HCT116 (cell line): ENCODE measurements at regions not wholly inside any gene's neighbourhood (a gene's known extent, or its start where the extent isn't known, plus 50 kb on each side); places are given as distances from the start of the nearest gene placed in this dataset.

ENCODE experiments used
- ATAC-seq: fragments of 200-7000 bp; cut with Tn5 transposase; 2 replicates; pipeline ENCODE4 v1.9.1; 2020; ENCODE audit warnings: mild to moderate bottlenecking, moderate library complexity
- BruUV-seq: library from RNA; stranded (reverse); fragments of 400-500 nt; replicated peaks from 2 replicates; lab custom pipeline; 2021; lab: Mats Ljungman, UMichigan
- CTCF ChIA-PET: fragments of 300-600 bp; sonication (Branson Sonifier 250); formaldehyde crosslinking; loops from one replicate; lab custom pipeline; 2021; ENCODE audit warnings: antibody characterized with exemption; lab: Charles Lee
- POLR2A ChIA-PET: fragments of 300-600, 350-600 bp; sonication (Branson Sonifier 250); formaldehyde crosslinking; loops from one replicate; lab custom pipeline; 2021; ENCODE audit warnings: antibody characterized with exemption; lab: Charles Lee
- RAD21 ChIA-PET, 2 experiments: fragments of 300-600 bp; sonication (Branson Sonifier 250); formaldehyde crosslinking; loops; one replicate each; lab custom pipeline; 2023; ENCODE audit warnings: low total read pairs in 2 of 2; ENCODE audit not compliant: uncharacterized antibody in 2 of 2, unreplicated experiment in 2 of 2, low non-redundant PET in 1 of 2; lab: Charles Lee
- DNase-seq: peaks from one replicate; pipeline ENCODE4 v3.0.0-alpha.2; 2010; ENCODE audit warnings: low read depth, low spot score
- H2AFZ ChIP-seq: fragments of 200-600 bp; shearing (Covaris generic), sonication (generic); 2 replicates; pipeline ENCODE4 v1.6.1; 2017; ENCODE audit warnings: low read depth, mixed run types, mixed read lengths, antibody characterized with exemption, low read length; ENCODE audit not compliant: poor library complexity, severe bottlenecking
- H3K27ac ChIP-seq: 2 replicates; pipeline ENCODE4 v1.5.1; 2012; ENCODE audit warnings: low read depth, low read length
- H3K27me3 ChIP-seq: fragments of 200-600 bp; sonication (generic); 2 replicates; pipeline ENCODE4 v1.6.1; 2016; ENCODE audit warnings: mixed run types, low read length, mixed read lengths; ENCODE audit not compliant: insufficient read depth
- H3K36me3 ChIP-seq, 2 experiments: fragments of 200-500 bp in 1 of 2; fragments of 200-600 bp in 1 of 2; sonication (Bioruptor generic) in 1 of 2; sonication (generic) in 1 of 2; 2 replicates each; pipeline versions ENCODE4 v1.5.1 to v1.6.1; 2014 to 2016; ENCODE audit warnings: low read length in 2 of 2, inconsistent platforms in 1 of 2, mixed read lengths in 1 of 2, mixed run types in 1 of 2; ENCODE audit not compliant: insufficient read depth in 2 of 2, control insufficient read depth in 1 of 2
- H3K4me1 ChIP-seq, 2 experiments: fragments of 200-600 bp in 1 of 2; sonication (generic) in 1 of 2; 2 replicates each; pipeline versions ENCODE4 v1.5.1 to v1.6.1; 2012 to 2017; ENCODE audit warnings: low read length in 2 of 2, inconsistent platforms in 1 of 2, mild to moderate bottlenecking in 1 of 2, mixed read lengths in 1 of 2, mixed run types in 1 of 2, moderate library complexity in 1 of 2; ENCODE audit not compliant: insufficient read depth in 2 of 2, control insufficient read depth in 1 of 2
- H3K4me2 ChIP-seq: fragments of 200-600 bp; sonication (generic); 2 replicates; pipeline ENCODE4 v1.6.1; 2017; ENCODE audit warnings: mixed run types, low read length, mixed read lengths
- H3K4me3 ChIP-seq, 2 experiments: fragments of 200-600 bp in 1 of 2; sonication (generic) in 1 of 2; replicated peaks in 1 of 2; 2 replicates each; pipeline ENCODE4 v1.5.1; 2011 to 2016; ENCODE audit warnings: low read length in 2 of 2, control low read depth in 1 of 2, low read depth in 1 of 2, mild to moderate bottlenecking in 1 of 2, mixed read lengths in 1 of 2, mixed run types in 1 of 2
- H3K79me2 ChIP-seq: fragments of 200-600 bp; sonication (generic); 2 replicates; pipeline ENCODE4 v1.6.1; 2017; ENCODE audit warnings: mild to moderate bottlenecking, mixed run types, low read length, moderate library complexity, mixed read lengths; ENCODE audit not compliant: insufficient read depth
- H3K9ac ChIP-seq: fragments of 200-600 bp; sonication (generic); 2 replicates; pipeline ENCODE4 v1.6.1; 2016; ENCODE audit warnings: low read length, mixed read lengths
- H3K9me2 ChIP-seq: fragments of 200-600 bp; sonication (generic), shearing (Covaris generic); 2 replicates; pipeline ENCODE4 v1.6.1; 2017; ENCODE audit warnings: mixed run types, mild to moderate bottlenecking, moderate library complexity; ENCODE audit not compliant: insufficient read depth
- H3K9me3 ChIP-seq, 2 experiments: fragments of 200-500 bp in 1 of 2; fragments of 200-600 bp in 1 of 2; sonication (Bioruptor generic) in 1 of 2; sonication (generic) in 1 of 2; 2 replicates each; pipeline ENCODE4 v1.6.1; 2014 to 2017; ENCODE audit warnings: low read length in 2 of 2, mixed read lengths in 2 of 2, inconsistent platforms in 1 of 2, low read depth in 1 of 2, mild to moderate bottlenecking in 1 of 2, mixed run types in 1 of 2, moderate library complexity in 1 of 2; ENCODE audit not compliant: control insufficient read depth in 1 of 2, insufficient read depth in 1 of 2
- H4K20me1 ChIP-seq: fragments of 200-600 bp; sonication (generic), shearing (Covaris generic); 2 replicates; pipeline ENCODE4 v1.6.1; 2017; ENCODE audit warnings: mixed run types, mild to moderate bottlenecking, moderate library complexity; ENCODE audit not compliant: insufficient read depth
- CEBPB ChIP-seq: IDR thresholded peaks from 2 replicates; pipeline ENCODE4 v1.6.1; 2012; ENCODE audit warnings: low read depth
- ELF1 ChIP-seq: IDR thresholded peaks from 2 replicates; pipeline ENCODE4 v1.6.1; 2012; ENCODE audit warnings: low read depth, borderline replicate concordance
- EZH2 ChIP-seq: fragments of 200-600 bp; sonication (generic); IDR thresholded peaks from 2 replicates; pipeline ENCODE4 v1.6.1; 2017; ENCODE audit warnings: antibody characterized with exemption, mixed run types
- JUND ChIP-seq: IDR thresholded peaks from 2 replicates; pipeline ENCODE4 v1.6.1; 2012
- POLR2A ChIP-seq: IDR thresholded peaks from 2 replicates; pipeline ENCODE4 v1.7.0; 2011; ENCODE audit warnings: borderline replicate concordance; ENCODE audit not compliant: insufficient read depth, insufficient read length; ENCODE audit errors: extremely low read depth
- RAD21 ChIP-seq: IDR thresholded peaks from 2 replicates; pipeline ENCODE4 v1.6.1; 2012; ENCODE audit warnings: low read depth, mild to moderate bottlenecking
- SIN3A ChIP-seq: IDR thresholded peaks from 2 replicates; pipeline ENCODE4 v1.6.1; 2012; ENCODE audit warnings: low read depth
- SRF ChIP-seq: IDR thresholded peaks from 2 replicates; pipeline ENCODE4 v1.6.1; 2012; ENCODE audit warnings: low read depth
- TCF7L2 ChIP-seq: IDR thresholded peaks from 2 replicates; pipeline ENCODE4 v1.7.0; 2011; ENCODE audit warnings: borderline replicate concordance, inconsistent platforms; ENCODE audit not compliant: insufficient read depth, insufficient read length; ENCODE audit errors: extremely low read depth
- YY1 ChIP-seq: IDR thresholded peaks from 2 replicates; pipeline ENCODE4 v1.6.1; 2011; ENCODE audit warnings: low read length, low read depth, moderate library complexity, mild to moderate bottlenecking; ENCODE audit not compliant: insufficient replicate concordance; ENCODE audit errors: extremely low read depth
- ZFX ChIP-seq: fragments of 450-650 bp; IDR thresholded peaks from 2 replicates; pipeline ENCODE4 v1.6.1; 2017
- intact Hi-C: fragments of 100-400 bp; cut with micrococcal nuclease; formaldehyde crosslinking; loops from 2 replicates; pipeline ENCODE4 v1.10.0; 2022
- TF ChIP-seq, protein P1 (sequence below): IDR thresholded peaks from 2 replicates; pipeline ENCODE4 v1.6.1; 2012
- TF ChIP-seq, protein P2 (sequence below), 3 experiments: fragments of 200-600 bp in 1 of 3; sonication (generic) in 1 of 3; IDR thresholded peaks in 2 of 3; conservative IDR thresholded peaks in 1 of 3; 2 replicates each; pipeline ENCODE4 v1.5.1; 2012 to 2017; ENCODE audit warnings: low read depth in 2 of 3, low read length in 2 of 3, antibody characterized with exemption in 1 of 3, borderline replicate concordance in 1 of 3, control low read depth in 1 of 3, mild to moderate bottlenecking in 1 of 3, mixed read lengths in 1 of 3, mixed run types in 1 of 3, moderate library complexity in 1 of 3; ENCODE audit not compliant: insufficient read depth in 1 of 3
- TF ChIP-seq, protein P3 (sequence below): IDR thresholded peaks from 2 replicates; pipeline ENCODE4 v1.6.1; 2011; ENCODE audit warnings: mild to moderate bottlenecking, low read length, moderate library complexity; ENCODE audit not compliant: insufficient replicate concordance; ENCODE audit errors: extremely low read depth
- TF ChIP-seq, protein P4 (sequence below): IDR thresholded peaks from 2 replicates; pipeline ENCODE4 v1.6.1; 2012; ENCODE audit warnings: low read depth

DNA sequence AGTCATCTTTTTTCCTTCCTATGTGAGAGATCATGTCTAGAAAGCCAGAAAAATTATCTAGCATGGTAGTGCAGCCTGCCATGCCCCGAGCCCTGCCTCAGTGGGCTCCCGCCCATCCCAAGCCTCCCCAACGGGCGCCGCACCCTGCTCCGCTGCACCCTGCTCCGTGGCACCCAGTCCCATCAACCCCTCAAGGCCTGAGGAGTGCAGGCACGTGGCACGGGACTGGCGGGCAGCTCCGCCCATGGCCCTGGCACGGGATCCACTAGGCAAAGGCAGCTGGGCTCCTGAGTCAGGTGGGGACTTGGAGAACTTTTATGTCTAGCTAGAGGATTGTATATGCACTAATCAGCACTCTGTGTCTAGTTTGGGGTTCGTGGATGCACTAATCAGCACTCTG lies 83.4 kb upstream of the COL3A1 start:
- intact Hi-C loops, result no loop called here
- no peak for TF ChIP-seq SIN3A
- no peak for TF ChIP-seq POLR2A
- TF ChIP-seq, protein P1, sequence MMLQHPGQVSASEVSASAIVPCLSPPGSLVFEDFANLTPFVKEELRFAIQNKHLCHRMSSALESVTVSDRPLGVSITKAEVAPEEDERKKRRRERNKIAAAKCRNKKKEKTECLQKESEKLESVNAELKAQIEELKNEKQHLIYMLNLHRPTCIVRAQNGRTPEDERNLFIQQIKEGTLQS, result no peak
- no peak for TF ChIP-seq SRF
- TF ChIP-seq ZFX, result no peak
- TF ChIP-seq JUND, result no peak
- TF ChIP-seq, protein P2, sequence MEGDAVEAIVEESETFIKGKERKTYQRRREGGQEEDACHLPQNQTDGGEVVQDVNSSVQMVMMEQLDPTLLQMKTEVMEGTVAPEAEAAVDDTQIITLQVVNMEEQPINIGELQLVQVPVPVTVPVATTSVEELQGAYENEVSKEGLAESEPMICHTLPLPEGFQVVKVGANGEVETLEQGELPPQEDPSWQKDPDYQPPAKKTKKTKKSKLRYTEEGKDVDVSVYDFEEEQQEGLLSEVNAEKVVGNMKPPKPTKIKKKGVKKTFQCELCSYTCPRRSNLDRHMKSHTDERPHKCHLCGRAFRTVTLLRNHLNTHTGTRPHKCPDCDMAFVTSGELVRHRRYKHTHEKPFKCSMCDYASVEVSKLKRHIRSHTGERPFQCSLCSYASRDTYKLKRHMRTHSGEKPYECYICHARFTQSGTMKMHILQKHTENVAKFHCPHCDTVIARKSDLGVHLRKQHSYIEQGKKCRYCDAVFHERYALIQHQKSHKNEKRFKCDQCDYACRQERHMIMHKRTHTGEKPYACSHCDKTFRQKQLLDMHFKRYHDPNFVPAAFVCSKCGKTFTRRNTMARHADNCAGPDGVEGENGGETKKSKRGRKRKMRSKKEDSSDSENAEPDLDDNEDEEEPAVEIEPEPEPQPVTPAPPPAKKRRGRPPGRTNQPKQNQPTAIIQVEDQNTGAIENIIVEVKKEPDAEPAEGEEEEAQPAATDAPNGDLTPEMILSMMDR (IDR thresholded peaks at IDR 0.05 in 2 of 3, conservative IDR thresholded peaks at IDR 0.05 in 1 of 3; ENCODE audit: borderline replicate concordance in 1 of 3, insufficient read depth in 1 of 3, low read depth in 2 of 3, low read length in 2 of 3), result no peak
- TF ChIP-seq RAD21, result no peak
- TF ChIP-seq, protein P3, sequence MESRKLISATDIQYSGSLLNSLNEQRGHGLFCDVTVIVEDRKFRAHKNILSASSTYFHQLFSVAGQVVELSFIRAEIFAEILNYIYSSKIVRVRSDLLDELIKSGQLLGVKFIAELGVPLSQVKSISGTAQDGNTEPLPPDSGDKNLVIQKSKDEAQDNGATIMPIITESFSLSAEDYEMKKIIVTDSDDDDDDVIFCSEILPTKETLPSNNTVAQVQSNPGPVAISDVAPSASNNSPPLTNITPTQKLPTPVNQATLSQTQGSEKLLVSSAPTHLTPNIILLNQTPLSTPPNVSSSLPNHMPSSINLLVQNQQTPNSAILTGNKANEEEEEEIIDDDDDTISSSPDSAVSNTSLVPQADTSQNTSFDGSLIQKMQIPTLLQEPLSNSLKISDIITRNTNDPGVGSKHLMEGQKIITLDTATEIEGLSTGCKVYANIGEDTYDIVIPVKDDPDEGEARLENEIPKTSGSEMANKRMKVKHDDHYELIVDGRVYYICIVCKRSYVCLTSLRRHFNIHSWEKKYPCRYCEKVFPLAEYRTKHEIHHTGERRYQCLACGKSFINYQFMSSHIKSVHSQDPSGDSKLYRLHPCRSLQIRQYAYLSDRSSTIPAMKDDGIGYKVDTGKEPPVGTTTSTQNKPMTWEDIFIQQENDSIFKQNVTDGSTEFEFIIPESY, result no peak
- TF ChIP-seq, protein P4, sequence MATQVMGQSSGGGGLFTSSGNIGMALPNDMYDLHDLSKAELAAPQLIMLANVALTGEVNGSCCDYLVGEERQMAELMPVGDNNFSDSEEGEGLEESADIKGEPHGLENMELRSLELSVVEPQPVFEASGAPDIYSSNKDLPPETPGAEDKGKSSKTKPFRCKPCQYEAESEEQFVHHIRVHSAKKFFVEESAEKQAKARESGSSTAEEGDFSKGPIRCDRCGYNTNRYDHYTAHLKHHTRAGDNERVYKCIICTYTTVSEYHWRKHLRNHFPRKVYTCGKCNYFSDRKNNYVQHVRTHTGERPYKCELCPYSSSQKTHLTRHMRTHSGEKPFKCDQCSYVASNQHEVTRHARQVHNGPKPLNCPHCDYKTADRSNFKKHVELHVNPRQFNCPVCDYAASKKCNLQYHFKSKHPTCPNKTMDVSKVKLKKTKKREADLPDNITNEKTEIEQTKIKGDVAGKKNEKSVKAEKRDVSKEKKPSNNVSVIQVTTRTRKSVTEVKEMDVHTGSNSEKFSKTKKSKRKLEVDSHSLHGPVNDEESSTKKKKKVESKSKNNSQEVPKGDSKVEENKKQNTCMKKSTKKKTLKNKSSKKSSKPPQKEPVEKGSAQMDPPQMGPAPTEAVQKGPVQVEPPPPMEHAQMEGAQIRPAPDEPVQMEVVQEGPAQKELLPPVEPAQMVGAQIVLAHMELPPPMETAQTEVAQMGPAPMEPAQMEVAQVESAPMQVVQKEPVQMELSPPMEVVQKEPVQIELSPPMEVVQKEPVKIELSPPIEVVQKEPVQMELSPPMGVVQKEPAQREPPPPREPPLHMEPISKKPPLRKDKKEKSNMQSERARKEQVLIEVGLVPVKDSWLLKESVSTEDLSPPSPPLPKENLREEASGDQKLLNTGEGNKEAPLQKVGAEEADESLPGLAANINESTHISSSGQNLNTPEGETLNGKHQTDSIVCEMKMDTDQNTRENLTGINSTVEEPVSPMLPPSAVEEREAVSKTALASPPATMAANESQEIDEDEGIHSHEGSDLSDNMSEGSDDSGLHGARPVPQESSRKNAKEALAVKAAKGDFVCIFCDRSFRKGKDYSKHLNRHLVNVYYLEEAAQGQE, result no peak
- TF ChIP-seq EZH2, result no peak
- no peak for TF ChIP-seq CEBPB
- TF ChIP-seq TCF7L2, result no peak
- TF ChIP-seq YY1, result no peak
- TF ChIP-seq ELF1, result no peak
- Histone ChIP-seq H3K36me3 (no peaks in the 10 kb centered on the region), H3K4me3 (no peak overlapping the region), H4K20me1 (no peaks in the 10 kb centered on the region), H2AFZ (no peak overlapping the region), H3K4me1 (no peaks in the 10 kb centered on the region), H3K4me2 (no peak overlapping the region), H3K9me3 (no peaks in the 10 kb centered on the region), H3K9me2 (no peaks in the 10 kb centered on the region), H3K79me2 (no peaks in the 10 kb centered on the region), H3K9ac (no peak overlapping the region), H3K27me3 (no peaks in the 10 kb centered on the region), H3K27ac (no peak overlapping the region)
- DNase-seq (no peak), ATAC-seq (no peak)
- RAD21 ChIA-PET, result no interaction called here
- CTCF ChIA-PET, result no interaction called here
- no TSS peak for BruUV-seq
- POLR2A ChIA-PET, result no interaction called here
